HepG2 (cell line): ENCODE measurements at regions not wholly inside any gene's neighbourhood (a gene's known extent, or its start where the extent isn't known, plus 50 kb on each side); places are given as distances from the start of the nearest gene placed in this dataset.

Experiments used
- ATAC-seq: fragments of 200-7000 bp; cut with Tn5 transposase; 3 replicates; pipeline ENCODE4 v1.9.1; 2020; ENCODE audit warnings: mild to moderate bottlenecking, moderate library complexity
- BruUV-seq: library from RNA; stranded (reverse); fragments of 400-500 nt; replicated peaks from 2 replicates; lab custom pipeline; 2021; lab: Mats Ljungman, UMichigan
- CTCF ChIA-PET: fragments of 300-600 bp; formaldehyde crosslinking; extraction: SDS; loops from one replicate; lab custom pipeline; 2021; ENCODE audit warnings: low total read pairs, inconsistent platforms, low intra/inter-chr PET ratio; lab: Yijun Ruan, JAX
- POLR2A ChIA-PET: fragments of 350-600 bp; sonication (Branson Sonifier 250); formaldehyde crosslinking; loops from one replicate; lab custom pipeline; 2020; ENCODE audit warnings: antibody characterized with exemption, inconsistent platforms; lab: Yijun Ruan, JAX
- DNase-seq: peaks from one replicate; pipeline ENCODE4 v3.0.0-alpha.2; 2015; ENCODE audit warnings: low spot score
- FAIRE-seq: peaks from 3 replicates; lab custom pipeline; 2011; peaks lifted over from hg19 to GRCh38; lab: Jason Lieb, UNC
- H2AFZ ChIP-seq: one replicate; pipeline ENCODE4 v1.6.1; 2011; ENCODE audit warnings: low read length, inconsistent platforms
- H3K27ac ChIP-seq: fragments of 300-600 bp; 3 replicates; pipeline ENCODE4 v1.8.0; 2011; ENCODE audit warnings: mixed run types, mild to moderate bottlenecking, mixed read lengths, low read length, inconsistent platforms; ENCODE audit not compliant: insufficient read depth; ENCODE audit errors: extremely low read length
- H3K27me3 ChIP-seq, 2 experiments: fragments of 200-600 bp in 1 of 2; 2 replicates in 1 of 2; 3 replicates in 1 of 2; pipeline versions ENCODE4 v1.6.0 to v1.8.0; 2011; ENCODE audit warnings: low read length in 2 of 2, mild to moderate bottlenecking in 2 of 2, moderate library complexity in 2 of 2, inconsistent platforms in 1 of 2; ENCODE audit not compliant: insufficient read depth in 2 of 2, control insufficient read depth in 1 of 2
- H3K36me3 ChIP-seq, 2 experiments: fragments of 200-600 bp in 1 of 2; replicated peaks in 1 of 2; 2 replicates in 1 of 2; 3 replicates in 1 of 2; pipeline versions ENCODE4 v1.5.1 to v1.8.0; 2011; ENCODE audit warnings: low read length in 2 of 2, inconsistent platforms in 1 of 2; ENCODE audit not compliant: insufficient read depth in 2 of 2, control insufficient read depth in 1 of 2
- H3K4me1 ChIP-seq: 2 replicates; pipeline ENCODE4 v1.5.1; 2012; ENCODE audit warnings: low read length, inconsistent platforms; ENCODE audit not compliant: insufficient read depth
- H3K4me2 ChIP-seq: 2 replicates; pipeline ENCODE4 v1.6.0; 2011; ENCODE audit warnings: low read depth, low read length, inconsistent platforms
- H3K4me3 ChIP-seq, 3 experiments: fragments of 200-600 bp in 1 of 3; sonication (generic), shearing (Covaris generic) in 1 of 3; replicated peaks in 1 of 3; 2 replicates each; pipeline ENCODE4 v1.5.1; 2011 to 2016; ENCODE audit warnings: low read length in 3 of 3, inconsistent platforms in 2 of 3, low read depth in 2 of 3, mild to moderate bottlenecking in 2 of 3, control low read depth in 1 of 3, mixed read lengths in 1 of 3; ENCODE audit not compliant: insufficient read depth in 1 of 3
- H3K79me2 ChIP-seq: one replicate; pipeline ENCODE4 v1.6.1; 2011; ENCODE audit warnings: low read length, inconsistent platforms; ENCODE audit not compliant: insufficient read depth
- H3K9ac ChIP-seq: 2 replicates; pipeline ENCODE4 v1.6.0; 2011; ENCODE audit warnings: mild to moderate bottlenecking, low read depth, low read length, inconsistent platforms; ENCODE audit not compliant: insufficient read depth
- H3K9me3 ChIP-seq: 2 replicates; pipeline ENCODE4 v1.5.1; 2012; ENCODE audit warnings: mild to moderate bottlenecking, low read length
- H4K20me1 ChIP-seq: 2 replicates; pipeline ENCODE4 v1.6.0; 2011; ENCODE audit warnings: inconsistent platforms, mild to moderate bottlenecking, low read length, moderate library complexity; ENCODE audit not compliant: insufficient read depth
- ARNTL ChIP-seq: sonication (generic); formaldehyde crosslinking; IDR thresholded peaks from 2 replicates; pipeline ENCODE4 v1.4.0; 2020; ENCODE audit warnings: mild to moderate bottlenecking, missing genetic modification reagents
- KLF15 ChIP-seq: sonication (generic); formaldehyde crosslinking; IDR thresholded peaks from 2 replicates; pipeline ENCODE4 v1.8.1; 2023; ENCODE audit warnings: borderline replicate concordance, mild to moderate bottlenecking, inconsistent platforms, missing genetic modification reagents, mixed read lengths
- ZFP36L1 ChIP-seq: sonication (generic); formaldehyde crosslinking; IDR thresholded peaks from 2 replicates; pipeline ENCODE4 v1.8.0; 2022; ENCODE audit warnings: mild to moderate bottlenecking, missing genetic modification reagents, moderate library complexity
- ZFP82 ChIP-seq: sonication (generic); formaldehyde crosslinking; IDR thresholded peaks from 2 replicates; pipeline ENCODE4 v1.5.1; 2020; ENCODE audit warnings: mild to moderate bottlenecking, missing genetic modification reagents, borderline replicate concordance
- ZNF234 ChIP-seq: sonication (generic); formaldehyde crosslinking; conservative IDR thresholded peaks from 2 replicates; pipeline ENCODE4 v1.5.1; 2020; ENCODE audit warnings: mild to moderate bottlenecking, missing genetic modification reagents
- ZNF335 ChIP-seq: sonication (generic); formaldehyde crosslinking; IDR thresholded peaks from 2 replicates; pipeline ENCODE4 v1.4.0; 2020; ENCODE audit warnings: missing genetic modification reagents
- ZNF354B ChIP-seq: sonication (generic); formaldehyde crosslinking; IDR thresholded peaks from 2 replicates; pipeline ENCODE4 v1.8.0; 2022; ENCODE audit warnings: mild to moderate bottlenecking, missing genetic modification reagents
- ZNF564 ChIP-seq: sonication (generic); formaldehyde crosslinking; IDR thresholded peaks from 2 replicates; pipeline ENCODE4 v1.8.1; 2023; ENCODE audit warnings: mild to moderate bottlenecking, missing genetic modification reagents
- WGBS: methylation state at CpG from one replicate; pipeline ENCODE4 v1.1.6; 2017; ENCODE audit warnings: low lambda C conversion rate; 5-methylcytosine and 5-hydroxymethylcytosine counted together
- in situ Hi-C: cut with HindIII; loops from 2 replicates; pipeline ENCODE4 v1.10.0; 2017; ENCODE audit warnings: low pct_unique_long_range_greater_than_20kb; ENCODE audit not compliant: extremely low pct_ligation_motif_present
- intact Hi-C: fragments of 100-400 bp; cut with micrococcal nuclease; formaldehyde crosslinking; loops from one replicate; pipeline ENCODE4 v1.10.0; 2022; ENCODE audit not compliant: unreplicated experiment
- TF ChIP-seq, protein P1 (sequence below): sonication (generic); formaldehyde crosslinking; IDR thresholded peaks from 2 replicates; pipeline ENCODE4 v1.4.0; 2020; ENCODE audit warnings: missing genetic modification reagents
- TF ChIP-seq, protein P2 (sequence below): sonication (generic); formaldehyde crosslinking; IDR thresholded peaks from 2 replicates; pipeline ENCODE4 v1.9.0; 2021; ENCODE audit warnings: missing genetic modification reagents, mild to moderate bottlenecking, borderline replicate concordance
- TF ChIP-seq, protein P3 (sequence below): IDR thresholded peaks from 2 replicates; pipeline ENCODE4 v1.6.1; 2016; ENCODE audit warnings: low read depth, borderline replicate concordance

DNA sequence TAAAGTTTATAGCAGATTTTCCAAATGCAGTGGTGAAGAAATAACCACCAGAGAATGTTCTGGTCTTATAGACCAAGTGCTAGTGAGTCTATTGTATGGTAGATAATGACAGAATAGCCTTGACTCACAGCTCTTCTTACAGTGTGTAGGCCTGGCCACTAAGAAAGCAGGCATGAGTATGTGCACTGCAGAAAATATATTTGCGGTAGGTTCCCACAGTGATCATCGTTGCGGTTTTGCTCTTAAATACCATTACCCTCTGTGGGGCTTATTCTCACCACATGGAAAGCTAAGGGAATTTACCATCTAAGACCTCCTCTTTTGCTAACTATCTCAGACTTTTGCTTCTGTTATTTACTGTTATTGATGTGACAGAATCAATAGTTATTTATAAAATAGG lies 212.3 kb upstream of the SYNDIG1 start:
- TF ChIP-seq ZNF234 (CRISPR knock-in tag) (no peak), ZNF564 (CRISPR knock-in tag) (no peak), KLF15 (CRISPR knock-in tag) (no peak), ZNF335 (CRISPR knock-in tag) (no peak), ARNTL (no peak), ZFP82 (CRISPR knock-in tag) (no peak)
- TF ChIP-seq, protein P1, sequence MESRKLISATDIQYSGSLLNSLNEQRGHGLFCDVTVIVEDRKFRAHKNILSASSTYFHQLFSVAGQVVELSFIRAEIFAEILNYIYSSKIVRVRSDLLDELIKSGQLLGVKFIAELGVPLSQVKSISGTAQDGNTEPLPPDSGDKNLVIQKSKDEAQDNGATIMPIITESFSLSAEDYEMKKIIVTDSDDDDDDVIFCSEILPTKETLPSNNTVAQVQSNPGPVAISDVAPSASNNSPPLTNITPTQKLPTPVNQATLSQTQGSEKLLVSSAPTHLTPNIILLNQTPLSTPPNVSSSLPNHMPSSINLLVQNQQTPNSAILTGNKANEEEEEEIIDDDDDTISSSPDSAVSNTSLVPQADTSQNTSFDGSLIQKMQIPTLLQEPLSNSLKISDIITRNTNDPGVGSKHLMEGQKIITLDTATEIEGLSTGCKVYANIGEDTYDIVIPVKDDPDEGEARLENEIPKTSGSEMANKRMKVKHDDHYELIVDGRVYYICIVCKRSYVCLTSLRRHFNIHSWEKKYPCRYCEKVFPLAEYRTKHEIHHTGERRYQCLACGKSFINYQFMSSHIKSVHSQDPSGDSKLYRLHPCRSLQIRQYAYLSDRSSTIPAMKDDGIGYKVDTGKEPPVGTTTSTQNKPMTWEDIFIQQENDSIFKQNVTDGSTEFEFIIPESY (CRISPR knock-in tag): no peak
- DNase-seq (no peak), ATAC-seq (no peak), FAIRE-seq (no peak)
- peaks cover 0 to 2% of the 10 kb centered on the region in 2 experiments; a peak in 1 of 5 replicates for H3K27me3 ChIP-seq
- in situ Hi-C loops (loop anchor here (10.0 kb wide), 1 partner anchor 62 kb away; no protein-coding TSS in a partner anchor), intact Hi-C loops (no loop called here)
- no peak overlapping the region for H2AFZ ChIP-seq
- H3K9me3 ChIP-seq: no peaks in the 10 kb centered on the region
- H4K20me1 ChIP-seq: no peaks in the 10 kb centered on the region
- no peaks in the 10 kb centered on the region for H3K4me1 ChIP-seq
- H3K4me3 ChIP-seq: no peak overlapping the region
- no peak overlapping the region for H3K27ac ChIP-seq
- no TSS peak for BruUV-seq
- H3K36me3 ChIP-seq: no peaks in the 10 kb centered on the region
- H3K4me2 ChIP-seq: no peak overlapping the region
- ChIA-PET CTCF (no interaction called here), POLR2A (no interaction called here)
- H3K9ac ChIP-seq: no peak overlapping the region
- 68% methylated on average over 3 of the region's 3 CpGs for WGBS
- H3K79me2 ChIP-seq: no peaks in the 10 kb centered on the region

DNA sequence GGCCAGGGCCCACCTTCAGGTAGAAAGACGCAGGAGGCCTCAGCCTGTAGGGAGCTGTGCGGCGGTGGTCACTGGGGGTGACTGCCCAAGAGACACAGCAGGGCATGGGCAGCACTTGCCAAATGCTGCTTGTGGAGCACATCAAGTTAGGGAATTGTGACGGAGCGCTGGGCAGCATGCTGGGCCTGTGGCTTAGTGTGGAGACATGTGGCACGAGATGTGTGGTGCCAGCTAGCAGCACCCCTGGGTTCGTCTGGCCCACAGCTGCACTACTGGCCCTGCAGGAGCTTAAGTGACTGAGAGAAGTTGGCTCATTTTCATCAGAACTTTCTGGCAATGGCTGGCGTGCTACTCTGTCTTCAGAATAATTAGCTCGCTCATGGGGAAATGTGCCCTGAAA lies 213.1 kb upstream of the SYNDIG1 start:
- Histone ChIP-seq H3K9ac (no peak overlapping the region), H3K4me1 (no peaks in the 10 kb centered on the region), H3K4me3 (no peak overlapping the region), H3K9me3 (no peaks in the 10 kb centered on the region)
- BruUV-seq: no TSS peak
- ATAC-seq: no peak
- CTCF ChIA-PET: no interaction called here
- no peak for FAIRE-seq
- WGBS: 36% methylated on average over 8 of the region's 9 CpGs
- in situ Hi-C loops: loop anchor here (10.0 kb wide), 1 partner anchor 62 kb away; no protein-coding TSS in a partner anchor
- TF ChIP-seq, protein P2, sequence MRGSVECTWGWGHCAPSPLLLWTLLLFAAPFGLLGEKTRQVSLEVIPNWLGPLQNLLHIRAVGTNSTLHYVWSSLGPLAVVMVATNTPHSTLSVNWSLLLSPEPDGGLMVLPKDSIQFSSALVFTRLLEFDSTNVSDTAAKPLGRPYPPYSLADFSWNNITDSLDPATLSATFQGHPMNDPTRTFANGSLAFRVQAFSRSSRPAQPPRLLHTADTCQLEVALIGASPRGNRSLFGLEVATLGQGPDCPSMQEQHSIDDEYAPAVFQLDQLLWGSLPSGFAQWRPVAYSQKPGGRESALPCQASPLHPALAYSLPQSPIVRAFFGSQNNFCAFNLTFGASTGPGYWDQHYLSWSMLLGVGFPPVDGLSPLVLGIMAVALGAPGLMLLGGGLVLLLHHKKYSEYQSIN: no peak
- TF ChIP-seq ZFP36L1 (no peak), ZNF354B (CRISPR knock-in tag) (no peak)
- TF ChIP-seq, protein P3, sequence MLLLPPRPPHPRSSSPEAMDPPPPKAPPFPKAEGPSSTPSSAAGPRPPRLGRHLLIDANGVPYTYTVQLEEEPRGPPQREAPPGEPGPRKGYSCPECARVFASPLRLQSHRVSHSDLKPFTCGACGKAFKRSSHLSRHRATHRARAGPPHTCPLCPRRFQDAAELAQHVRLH (CRISPR knock-in tag): no peak
- TF ChIP-seq, all 625 proteins: peak for 0
- POLR2A ChIA-PET: no interaction called here
- peaks cover 0 to 2% of the 10 kb centered on the region in 2 experiments; a peak in 1 of 5 replicates for H3K27me3 ChIP-seq
- H4K20me1 ChIP-seq: no peaks in the 10 kb centered on the region
- no peaks in the 10 kb centered on the region for H3K79me2 ChIP-seq
- H3K27ac ChIP-seq: no peak overlapping the region
- no peak overlapping the region for H3K4me2 ChIP-seq
- intact Hi-C loops: no loop called here
- H2AFZ ChIP-seq: no peak overlapping the region
- H3K36me3 ChIP-seq: no peaks in the 10 kb centered on the region
- DNase-seq: no peak
